ENCODE measurements at regions not wholly inside any gene's neighbourhood (a gene's known extent, or its start where the extent isn't known, plus 50 kb on each side); places are given as distances from the start of the nearest gene placed in this dataset.

GRCh38 chr2:16214391-16214790 lies 274.0 kb downstream of the MYCN start:
- Histone ChIP-seq H3K79me2 (ENCODE audit: insufficient read depth, low read length) (no peaks in the 10 kb centered on the region), H4K20me1 (ENCODE audit: insufficient read depth, low read length) (no peaks in the 10 kb centered on the region), H3K9ac (ENCODE audit: low read length) (no peak overlapping the region), H2AFZ (ENCODE audit: low read length) (no peak overlapping the region), H3K4me2 (ENCODE audit: low read length) (no peak overlapping the region), H3F3A (ENCODE audit: insufficient read depth, low read length) (no peaks in the 10 kb centered on the region), H3K9me2 (ENCODE audit: low read depth, low read length) (no peaks in the 10 kb centered on the region), H3K36me3 (ENCODE audit: insufficient read depth, low read length) (no peaks in the 10 kb centered on the region), H3K4me3 (ENCODE audit: low read depth, low read length, poor library complexity, severe bottlenecking) (no peak overlapping the region), H3K27ac (ENCODE audit: low read depth, low read length, poor library complexity, severe bottlenecking) (no peak overlapping the region), H3K9me3 (ENCODE audit: low read length) (no peaks in the 10 kb centered on the region), H3K4me1 (ENCODE audit: insufficient read depth, low read length, severe bottlenecking) (no peaks in the 10 kb centered on the region), H3K27me3 (ENCODE audit: insufficient read depth, low read length) (no peaks in the 10 kb centered on the region)
- no peak for TF ChIP-seq CTCF (IDR thresholded peaks at IDR 0.05; ENCODE audit: low read length)
- TF ChIP-seq EZH2 (IDR thresholded peaks at IDR 0.05; ENCODE audit: borderline replicate concordance, low read length): no peak

- H2AFZ ChIP-seq (ENCODE audit: low read length): no peak overlapping the region
- no peak overlapping the region for H3K4me3 ChIP-seq (ENCODE audit: low read depth, low read length, poor library complexity, severe bottlenecking)
- H3K79me2 ChIP-seq (ENCODE audit: insufficient read depth, low read length): no peaks in the 10 kb centered on the region
- no peaks in the 10 kb centered on the region for H3K9me2 ChIP-seq (ENCODE audit: low read depth, low read length)
- H3K27me3 ChIP-seq (ENCODE audit: insufficient read depth, low read length): no peaks in the 10 kb centered on the region
- TF ChIP-seq CTCF (IDR thresholded peaks at IDR 0.05; ENCODE audit: low read length) (no peak), EZH2 (IDR thresholded peaks at IDR 0.05; ENCODE audit: borderline replicate concordance, low read length) (no peak)
- no peak overlapping the region for H3K4me2 ChIP-seq (ENCODE audit: low read length)
- no peak overlapping the region for H3K9ac ChIP-seq (ENCODE audit: low read length)
- H3K9me3 ChIP-seq (ENCODE audit: low read length): no peaks in the 10 kb centered on the region
- no peak overlapping the region for H3K27ac ChIP-seq (ENCODE audit: low read depth, low read length, poor library complexity, severe bottlenecking)
- H4K20me1 ChIP-seq (ENCODE audit: insufficient read depth, low read length): no peaks in the 10 kb centered on the region
- no peaks in the 10 kb centered on the region for H3K36me3 ChIP-seq (ENCODE audit: insufficient read depth, low read length)
- no peaks in the 10 kb centered on the region for H3F3A ChIP-seq (ENCODE audit: insufficient read depth, low read length)
- H3K4me1 ChIP-seq (ENCODE audit: insufficient read depth, low read length, severe bottlenecking): no peaks in the 10 kb centered on the region
Measured at GRCh38 chr2:16212321-16212720, 272.0 kb downstream of the MYCN start.

- no peaks in the 10 kb centered on the region for H4K20me1 ChIP-seq (ENCODE audit: insufficient read depth, low read length)
- TF ChIP-seq EZH2 (IDR thresholded peaks at IDR 0.05; ENCODE audit: borderline replicate concordance, low read length) (no peak), CTCF (IDR thresholded peaks at IDR 0.05; ENCODE audit: low read length) (no peak)
- no peaks in the 10 kb centered on the region for H3F3A ChIP-seq (ENCODE audit: insufficient read depth, low read length)
- H3K27me3 ChIP-seq (ENCODE audit: insufficient read depth, low read length): no peaks in the 10 kb centered on the region
- no peak overlapping the region for H3K4me2 ChIP-seq (ENCODE audit: low read length)
- no peaks in the 10 kb centered on the region for H3K79me2 ChIP-seq (ENCODE audit: insufficient read depth, low read length)
- no peak overlapping the region for H3K9ac ChIP-seq (ENCODE audit: low read length)
- H3K9me2 ChIP-seq (ENCODE audit: low read depth, low read length): no peaks in the 10 kb centered on the region
- H3K36me3 ChIP-seq (ENCODE audit: insufficient read depth, low read length): no peaks in the 10 kb centered on the region
- H2AFZ ChIP-seq (ENCODE audit: low read length): no peak overlapping the region
- no peaks in the 10 kb centered on the region for H3K9me3 ChIP-seq (ENCODE audit: low read length)
- no peak overlapping the region for H3K27ac ChIP-seq (ENCODE audit: low read depth, low read length, poor library complexity, severe bottlenecking)
- no peaks in the 10 kb centered on the region for H3K4me1 ChIP-seq (ENCODE audit: insufficient read depth, low read length, severe bottlenecking)
- H3K4me3 ChIP-seq (ENCODE audit: low read depth, low read length, poor library complexity, severe bottlenecking): no peak overlapping the region
Measured at GRCh38 chr2:16211341-16211740, 271.0 kb downstream of the MYCN start.
